Stimulated activated CD4-positive, alpha-beta T cell treated with anti-CD3 and anti-CD28 coated beads, Interleukin-1b, Interleukin-23, amount 100 ng/mL, for 48 hours (primary cell): ENCODE measurements at regions not wholly inside any gene's neighbourhood (a gene's known extent, or its start where the extent isn't known, plus 50 kb on each side); places are given as distances from the start of the nearest gene placed in this dataset.
"Not testable (repeated sequence)": the region's sequence is repeated elsewhere in the genome, so short reads cannot be mapped to it uniquely, and the experiment has no call there.

Experiments
- DNase-seq: peaks from one replicate; pipeline ENCODE4 v3.0.0-alpha.2; 2020

GRCh38 chr2:118443596-118443995, 355.3 kb downstream of the INSIG2 start:
- DNase-seq, result no peak

- DNase-seq, result no peak
These were observed 354.8 kb downstream of the INSIG2 start for GRCh38 chr2:118442996-118443553.

GRCh38 chr2:118442046-118442445, 353.8 kb downstream of the INSIG2 start:
- DNase-seq, result no peak

- DNase-seq, result no peak
These were observed 352.3 kb downstream of the INSIG2 start for GRCh38 chr2:118440404-118441098.

GRCh38 chr2:118437501-118437900, 349.2 kb downstream of the INSIG2 start:
- DNase-seq, result no peak

GRCh38 chr2:118431997-118432396, 343.7 kb downstream of the INSIG2 start:
- DNase-seq, result no peak

- DNase-seq, result no peak
These were observed 343.3 kb downstream of the INSIG2 start for GRCh38 chr2:118431586-118431985.

GRCh38 chr2:118431165-118431517, 342.9 kb downstream of the INSIG2 start:
- no peak for DNase-seq

- no peak for DNase-seq
These were observed 342.4 kb downstream of the INSIG2 start for GRCh38 chr2:118430510-118431164.

- DNase-seq, result no peak
These were observed 336.9 kb downstream of the INSIG2 start for GRCh38 chr2:118425191-118425590.

- DNase-seq, result no peak
These were observed 335.5 kb downstream of the INSIG2 start for GRCh38 chr2:118423776-118424175.

- DNase-seq, result no peak
These were observed 333.4 kb downstream of the INSIG2 start for GRCh38 chr2:118421648-118422047.

GRCh38 chr2:118417406-118418120, 329.3 kb downstream of the INSIG2 start:
- DNase-seq, result no peak

- DNase-seq, result not testable (repeated sequence)
These were observed 326.9 kb downstream of the INSIG2 start for GRCh38 chr2:118415186-118415585.

- DNase-seq, result no peak
These were observed 315.6 kb downstream of the INSIG2 start for GRCh38 chr2:118403658-118404451.

- DNase-seq, result no peak
These were observed 300.5 kb downstream of the INSIG2 start for GRCh38 chr2:118388771-118389170.

GRCh38 chr2:118387509-118387908, 299.2 kb downstream of the INSIG2 start:
- no peak for DNase-seq

- no peak for DNase-seq
These were observed 298.5 kb downstream of the INSIG2 start for GRCh38 chr2:118386641-118387302.

- no peak for DNase-seq
These were observed 292.8 kb downstream of the INSIG2 start for GRCh38 chr2:118380915-118381653.

GRCh38 chr2:118375907-118376485, 287.7 kb downstream of the INSIG2 start:
- no peak for DNase-seq
